ENCODE measurements at regions not wholly inside any gene's neighbourhood (a gene's known extent, or its start where the extent isn't known, plus 50 kb on each side); places are given as distances from the start of the nearest gene placed in this dataset.

GRCh38 chr13:86201477-86201876 is 402.3 kb upstream of the SLITRK6 start:
- no peak for DNase-seq

DNA sequence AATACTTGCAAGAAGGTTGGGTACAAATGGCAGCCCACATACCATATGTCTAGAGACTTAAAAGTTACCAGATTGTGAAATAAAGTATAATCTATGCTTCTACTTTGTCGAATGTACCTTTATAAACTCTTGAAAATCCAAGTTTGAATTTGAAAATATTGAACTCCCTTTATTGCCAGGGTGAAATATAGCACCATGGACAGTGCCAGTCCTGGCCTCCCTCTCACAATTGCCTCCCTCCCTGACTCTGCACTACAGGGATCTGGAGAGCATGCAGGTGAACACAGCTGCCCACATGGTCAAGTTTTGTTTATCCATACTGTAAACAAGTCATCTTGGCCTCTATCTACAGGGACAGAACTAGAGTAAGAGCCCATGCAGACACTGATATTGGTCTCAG is 394.1 kb upstream of the SLITRK6 start:
- no peak for DNase-seq

DNA sequence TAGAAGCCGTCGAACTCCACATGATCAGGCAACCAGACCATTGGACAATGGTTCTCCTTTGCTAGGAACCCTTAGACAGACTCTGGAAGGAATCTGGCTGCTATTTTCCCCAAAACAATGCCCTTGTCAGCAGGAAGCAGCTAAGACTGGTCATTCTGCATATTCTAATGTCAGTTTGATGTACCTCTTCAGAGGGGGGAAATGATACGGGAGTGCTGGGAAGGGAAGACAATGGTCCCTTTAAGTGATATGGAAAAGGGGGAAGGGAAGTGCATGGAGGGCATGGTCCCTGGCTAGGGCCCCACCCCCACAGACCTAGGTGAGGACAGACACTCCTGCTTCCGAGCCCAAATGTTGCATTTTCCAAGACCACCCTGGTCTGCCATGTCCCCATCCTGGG is 389.0 kb upstream of the SLITRK6 start:
- no peak for DNase-seq

DNA sequence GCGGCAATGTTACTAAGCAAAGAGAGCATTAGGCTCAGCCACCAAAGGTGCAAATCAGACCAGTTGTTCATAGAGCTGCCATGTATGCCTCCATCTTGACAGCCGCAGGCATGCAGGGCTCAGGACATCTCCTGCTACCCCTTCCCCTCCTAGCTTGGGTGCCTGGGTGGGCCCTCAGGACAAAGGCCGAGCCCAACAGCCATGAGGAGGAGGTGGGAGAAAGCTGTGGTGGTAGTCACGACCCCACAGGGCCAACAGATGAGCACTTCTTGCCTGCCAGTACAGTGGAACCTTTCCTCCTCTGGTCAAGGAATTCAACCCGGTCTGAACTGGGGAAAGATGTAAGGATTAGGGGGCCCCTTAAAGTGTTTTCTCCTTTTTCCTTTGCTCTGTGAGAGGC is 386.4 kb upstream of the SLITRK6 start:
- no peak for DNase-seq

- no peak for DNase-seq
These were observed 385.9 kb upstream of the SLITRK6 start for GRCh38 chr13:86185107-86185506.

DNA sequence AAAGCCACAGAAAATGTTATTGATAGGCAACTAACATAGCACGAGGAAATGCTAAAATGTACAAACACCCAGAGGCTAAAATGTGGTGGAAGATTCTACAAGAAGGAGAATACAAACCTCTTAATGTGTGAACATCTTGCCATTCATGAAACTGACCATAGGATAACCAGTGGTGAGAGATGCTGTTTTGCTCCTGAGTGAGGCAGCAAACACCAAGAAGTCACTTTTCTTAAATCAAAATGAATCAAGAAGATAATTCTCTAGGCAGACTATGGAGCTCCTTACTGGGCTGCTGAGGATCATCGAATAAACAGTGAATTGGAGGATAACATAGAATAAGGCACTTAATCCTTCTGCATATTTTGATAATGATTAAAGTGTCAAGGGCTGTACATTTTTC is 375.4 kb upstream of the SLITRK6 start:
- DNase-seq: no peak

DNA sequence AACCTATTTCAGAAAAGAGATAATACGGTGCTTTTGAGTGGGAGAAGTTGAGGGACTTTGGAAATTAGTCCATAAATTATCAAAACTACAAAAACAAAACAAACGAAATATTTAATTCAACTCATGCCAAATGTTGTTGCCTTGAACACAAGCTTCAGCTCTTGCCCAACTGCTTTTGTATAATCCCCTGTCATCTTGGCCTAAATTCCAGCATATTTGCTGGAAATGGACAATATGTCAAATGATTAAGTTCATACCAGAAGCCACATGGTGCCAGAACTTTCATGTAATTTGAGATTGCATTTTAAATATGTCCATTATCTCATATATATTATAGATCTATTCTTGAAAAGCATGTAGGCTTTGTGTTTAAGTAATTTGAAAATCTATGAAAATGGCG is 373.7 kb upstream of the SLITRK6 start:
- no peak for DNase-seq

- no peak for DNase-seq
These were observed 362.0 kb upstream of the SLITRK6 start for GRCh38 chr13:86161257-86161656.

DNA sequence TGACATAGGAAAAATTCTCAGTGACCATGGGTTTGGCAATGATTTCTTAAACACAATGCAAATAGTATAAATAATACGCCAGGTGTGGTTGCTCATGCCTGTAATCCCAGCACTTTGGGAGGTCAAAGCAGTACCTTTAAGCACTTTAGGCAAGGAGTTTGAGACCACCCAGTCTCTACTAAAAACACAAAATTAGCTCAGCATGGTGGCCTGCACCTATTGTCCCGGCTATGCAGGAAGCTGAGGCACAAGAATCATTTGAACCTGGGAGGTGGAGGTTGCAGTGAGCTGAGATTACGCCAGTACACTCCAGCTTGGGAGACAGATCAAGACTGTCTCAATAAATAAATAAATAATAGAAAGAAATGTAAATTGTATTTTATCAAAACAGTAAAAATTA is 356.5 kb upstream of the SLITRK6 start:
- no peak for DNase-seq

DNA sequence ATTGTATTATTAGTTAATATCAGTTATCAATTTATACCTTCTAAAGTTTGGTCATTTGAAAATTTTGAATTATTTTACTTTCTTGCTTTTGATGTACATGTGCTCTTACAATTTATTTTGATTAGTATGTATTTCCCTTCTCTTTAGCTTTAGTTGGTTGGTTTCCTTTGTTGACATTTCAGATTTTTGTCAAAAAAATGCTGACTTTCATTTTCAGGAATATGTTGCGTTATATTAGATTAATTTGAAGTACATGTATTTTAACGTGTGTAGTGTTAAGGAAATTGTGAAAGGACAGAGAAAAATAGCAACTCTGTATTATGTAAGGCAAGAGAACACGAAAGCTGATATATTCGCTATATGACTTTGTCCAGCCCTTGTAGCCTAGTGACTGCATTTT is 342.9 kb upstream of the SLITRK6 start:
- no peak for DNase-seq

DNA sequence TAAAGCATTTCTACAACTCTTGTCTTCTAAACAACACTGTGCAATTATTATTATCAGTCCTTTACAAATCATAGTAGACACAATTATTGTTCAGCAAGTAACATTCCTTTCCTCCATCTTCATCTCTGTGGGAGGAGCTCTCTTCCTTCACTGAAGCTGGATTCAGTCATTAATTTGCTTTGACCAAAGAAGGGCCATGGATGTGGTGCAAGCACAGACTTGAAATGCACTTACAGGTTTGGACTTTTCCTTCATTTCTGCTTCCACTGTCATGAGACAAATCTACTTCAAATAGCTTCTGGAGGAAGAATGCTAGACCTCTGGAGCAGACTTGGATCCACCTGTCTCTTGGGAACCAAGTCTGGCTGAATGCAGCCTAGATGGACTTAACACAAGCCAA is 336.6 kb upstream of the SLITRK6 start:
- no peak for DNase-seq

DNA sequence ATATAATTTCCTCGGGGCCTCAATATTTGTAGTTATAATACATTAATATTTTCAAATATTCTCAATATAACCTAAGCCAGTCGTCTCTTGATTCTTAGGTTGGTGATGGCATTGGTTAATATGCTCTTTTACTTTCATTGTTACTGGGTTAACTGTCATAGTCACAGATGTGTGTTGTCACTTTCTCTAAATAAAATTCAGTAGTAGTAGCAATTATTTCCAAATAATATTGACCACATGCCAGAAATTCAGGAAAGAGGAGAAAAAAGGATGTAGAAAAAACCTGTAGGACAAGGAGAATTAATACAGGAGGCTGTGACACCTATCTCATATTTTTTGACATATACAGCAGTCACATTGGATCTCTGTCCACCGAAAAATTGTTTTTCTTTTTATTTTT is 322.7 kb upstream of the SLITRK6 start:
- no peak for DNase-seq

DNA sequence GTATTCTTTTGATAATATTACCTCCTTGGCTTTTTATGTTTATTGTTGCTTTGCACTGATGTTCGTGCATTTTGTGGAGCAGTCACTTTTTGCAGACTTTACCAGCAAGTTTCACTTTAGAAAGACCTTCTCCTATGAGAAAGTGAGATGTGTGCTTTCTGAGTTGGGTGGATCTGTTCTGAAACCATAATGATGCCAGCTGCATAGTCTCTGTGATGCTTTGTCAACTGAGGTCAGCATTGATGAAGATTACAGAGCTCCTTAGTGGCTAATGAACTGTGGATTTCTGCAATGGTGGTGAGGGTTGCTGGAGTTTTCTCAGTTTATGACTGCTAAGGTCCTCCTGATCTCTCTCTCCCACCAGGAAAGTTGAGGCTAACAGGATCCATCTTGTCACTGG is 309.9 kb upstream of the SLITRK6 start:
- DNase-seq: no peak

GRCh38 chr13:86108334-86108733 is 309.1 kb upstream of the SLITRK6 start:
- no peak for DNase-seq

DNA sequence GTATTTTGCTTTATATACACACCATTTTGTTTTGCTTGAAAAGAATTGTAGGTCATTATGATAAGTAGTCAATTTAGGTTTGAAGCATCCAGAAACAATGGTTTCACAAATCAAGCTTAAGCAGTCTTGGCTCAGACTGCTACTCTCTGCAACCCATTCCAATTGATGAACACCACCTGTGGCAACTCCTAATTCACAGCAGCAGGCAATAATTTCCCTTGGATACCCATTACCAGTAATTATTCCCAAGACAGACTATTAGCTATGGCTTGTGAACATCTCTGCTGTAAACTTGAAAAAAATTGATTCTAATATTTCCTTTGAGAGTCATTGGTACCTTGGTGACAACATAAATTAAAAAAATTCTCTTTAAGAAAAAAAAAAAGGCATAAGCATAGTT is 299.3 kb upstream of the SLITRK6 start:
- DNase-seq: no peak

DNA sequence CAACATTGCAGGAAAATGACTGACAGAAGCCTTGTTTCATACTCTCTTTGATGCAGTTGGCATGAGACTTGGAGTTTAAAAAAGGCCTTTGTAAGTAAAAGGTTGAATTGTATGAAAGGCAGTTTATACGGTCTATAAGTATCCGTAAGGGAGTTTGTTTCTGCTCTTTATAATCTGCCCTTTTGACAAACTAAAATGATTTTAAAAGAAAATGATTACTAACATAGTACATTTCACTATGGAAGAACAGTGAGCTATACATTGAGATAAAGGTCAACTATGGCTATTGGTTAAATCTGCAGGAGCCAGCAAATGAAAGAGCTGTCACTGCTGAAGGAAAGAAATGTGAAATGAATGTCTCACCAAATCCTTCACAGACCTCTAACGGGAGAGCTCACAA is 296.1 kb upstream of the SLITRK6 start:
- no peak for DNase-seq

- no peak for DNase-seq
These were observed 291.0 kb upstream of the SLITRK6 start for GRCh38 chr13:86090181-86090580.

DNA sequence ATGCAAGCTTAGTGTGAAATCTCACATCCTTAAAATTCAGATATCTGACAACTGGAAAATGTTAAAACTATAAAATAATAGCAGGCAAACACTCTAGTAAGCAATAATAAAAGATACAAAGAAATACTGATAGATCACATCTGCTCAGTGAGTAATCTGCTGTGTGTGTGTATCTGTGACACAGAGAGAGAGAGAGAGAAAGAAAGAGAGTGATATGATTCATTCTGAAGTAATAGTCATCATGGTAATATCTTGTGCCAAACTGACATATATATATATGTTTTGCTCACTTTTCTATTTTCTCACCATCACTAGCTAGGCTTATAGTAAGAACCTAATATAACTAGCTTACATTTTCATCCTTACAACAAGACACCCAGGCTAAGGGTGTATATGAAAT is 288.0 kb upstream of the SLITRK6 start:
- no peak for DNase-seq

GRCh38 chr13:86085890-86086289 is 286.7 kb upstream of the SLITRK6 start:
- no peak for DNase-seq

- DNase-seq: no peak
These were observed 282.9 kb upstream of the SLITRK6 start for GRCh38 chr13:86082121-86082520.

GRCh38 chr13:86080340-86080995 is 281.2 kb upstream of the SLITRK6 start:
- DNase-seq: no peak

GRCh38 chr13:86066611-86067365 is 267.6 kb upstream of the SLITRK6 start:
- DNase-seq: no peak

DNA sequence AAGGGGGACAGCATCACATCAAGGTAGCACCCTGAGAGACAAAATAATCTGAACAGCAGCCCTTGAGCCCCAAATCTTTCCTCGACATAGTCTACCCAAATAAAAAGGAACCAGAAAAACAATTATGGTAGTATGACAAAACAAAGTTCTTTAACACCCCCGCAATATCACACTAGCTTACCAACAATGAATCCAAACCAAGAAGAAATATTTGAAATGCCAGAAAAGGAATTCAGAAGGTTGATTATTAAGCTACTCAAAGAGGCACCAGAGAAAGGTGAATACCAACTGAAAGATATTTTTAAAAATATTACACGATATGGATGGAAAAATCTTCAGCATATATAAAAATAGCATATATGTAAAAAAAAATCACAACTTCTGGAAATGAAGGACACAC is 252.9 kb upstream of the SLITRK6 start:
- DNase-seq: no peak

DNA sequence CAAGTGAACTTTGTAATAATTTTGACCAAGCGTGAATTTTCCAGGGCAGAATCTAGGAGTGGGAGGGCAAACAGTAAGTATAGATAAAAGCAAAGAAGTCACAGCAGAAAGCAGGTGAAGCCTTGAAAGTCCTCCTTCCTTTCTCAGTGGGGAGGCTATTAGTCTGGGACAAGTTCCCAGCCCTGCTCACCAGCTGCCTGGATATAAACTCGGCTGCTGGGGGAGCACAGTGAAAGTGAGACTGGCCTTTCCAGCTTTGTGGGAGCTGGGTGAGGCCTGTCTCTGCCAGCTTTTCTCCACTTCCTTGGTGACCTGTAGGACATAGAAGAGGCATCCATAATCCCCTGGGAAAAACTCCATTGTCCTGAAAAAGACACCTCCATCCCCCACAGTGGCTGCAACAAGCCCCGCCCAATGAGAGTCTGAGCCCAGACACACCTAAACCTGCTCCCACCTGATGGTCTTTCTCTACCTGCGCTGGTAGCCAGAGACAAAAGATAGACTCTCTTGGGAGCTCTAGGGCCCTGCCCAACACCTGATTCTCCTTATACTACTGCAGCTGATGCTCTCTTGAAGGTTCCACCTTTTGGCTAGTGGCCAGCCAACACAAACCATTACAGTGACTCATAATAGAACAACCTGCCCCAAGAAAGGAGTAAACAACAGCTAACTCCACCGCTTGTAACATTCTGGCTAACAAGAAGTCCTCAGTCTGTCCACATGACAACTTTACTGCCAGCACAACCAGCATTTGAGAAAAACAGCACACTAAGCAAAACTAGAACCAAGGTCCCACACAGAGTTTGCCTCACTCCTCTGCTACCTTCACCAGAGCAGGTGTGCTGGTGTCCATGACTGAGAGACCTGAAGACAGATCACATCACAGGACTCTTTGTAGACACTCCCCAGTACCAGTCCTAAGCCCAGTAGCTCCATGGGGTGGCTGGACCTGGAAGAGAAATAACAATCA is 252.2 kb upstream of the SLITRK6 start:
- peak in 1 of 2 experiments; percentile 14 for DNase-seq

Data from SHP77 (cell line).